IMR-90 (cell line): ENCODE measurements at regions not wholly inside any gene's neighbourhood (a gene's known extent, or its start where the extent isn't known, plus 50 kb on each side); places are given as distances from the start of the nearest gene placed in this dataset.

Source experiments
- ATAC-seq: fragments of 200-7000 bp; cut with Tn5 transposase; 2 replicates; pipeline ENCODE4 v1.9.1; 2020; ENCODE audit warnings: low read depth, mild to moderate bottlenecking, moderate library complexity
- BruUV-seq: library from RNA; stranded (reverse); fragments of 400-500 nt; replicated peaks from 2 replicates; lab custom pipeline; 2021; lab: Mats Ljungman, UMichigan
- CTCF ChIA-PET: fragments of 300-600 bp; formaldehyde crosslinking; extraction: SDS; loops from one replicate; lab custom pipeline; 2021; ENCODE audit warnings: antibody characterized with exemption; lab: Yijun Ruan, JAX
- POLR2A ChIA-PET: fragments of 300-600 bp; sonication (Branson Sonifier 250); formaldehyde crosslinking; loops from one replicate; lab custom pipeline; 2022; ENCODE audit warnings: antibody characterized with exemption; ENCODE audit not compliant: unreplicated experiment; lab: Charles Lee
- DNase-seq: peaks from one replicate; pipeline ENCODE4 v3.0.0; 2013
- H2AFZ ChIP-seq: replicated peaks from 2 replicates; pipeline ENCODE3; 2013; ENCODE audit warnings: low read length, mild to moderate bottlenecking; ENCODE audit not compliant: poor library complexity
- H2AK5ac ChIP-seq: 2 replicates; pipeline ENCODE4 v1.6.1; 2013; ENCODE audit warnings: low read depth, low read length, inconsistent platforms
- H2AK9ac ChIP-seq: replicated peaks from 2 replicates; pipeline ENCODE3; 2013; ENCODE audit warnings: mild to moderate bottlenecking, low read depth, low read length, moderate library complexity; ENCODE audit not compliant: poor library complexity
- H2BK120ac ChIP-seq: 2 replicates; pipeline ENCODE4 v1.6.1; 2013; ENCODE audit warnings: low read depth, low read length, inconsistent platforms
- H2BK15ac ChIP-seq: 3 replicates; pipeline ENCODE4 v1.6.1; 2013; ENCODE audit warnings: low read depth, low read length, inconsistent platforms
- H2BK20ac ChIP-seq: 2 replicates; pipeline ENCODE4 v1.6.1; 2013; ENCODE audit warnings: low read depth, mild to moderate bottlenecking, inconsistent platforms, low read length, moderate library complexity
- H2BK5ac ChIP-seq: 2 replicates; pipeline ENCODE4 v1.6.1; 2013; ENCODE audit warnings: mild to moderate bottlenecking, low read depth, low read length, inconsistent platforms; ENCODE audit not compliant: poor library complexity, severe bottlenecking
- H3K14ac ChIP-seq: replicated peaks from 2 replicates; pipeline ENCODE4 v1.6.1; 2013; ENCODE audit warnings: low read depth, low read length, inconsistent platforms
- H3K18ac ChIP-seq: 2 replicates; pipeline ENCODE4 v1.6.1; 2013; ENCODE audit warnings: low read depth, low read length, control low read depth
- H3K23ac ChIP-seq: 2 replicates; pipeline ENCODE4 v1.6.1; 2013; ENCODE audit warnings: low read depth, low read length, inconsistent platforms
- H3K27ac ChIP-seq: 2 replicates; pipeline ENCODE4 v1.5.1; 2013; ENCODE audit warnings: mild to moderate bottlenecking, control low read depth, low read length; ENCODE audit not compliant: insufficient read depth
- H3K27me3 ChIP-seq: 2 replicates; pipeline ENCODE4 v1.6.1; 2013; ENCODE audit warnings: low read length; ENCODE audit not compliant: control insufficient read depth, insufficient read depth
- H3K36me3 ChIP-seq: 2 replicates; pipeline ENCODE4 v1.6.1; 2013; ENCODE audit warnings: low read length, mixed read lengths; ENCODE audit not compliant: control insufficient read depth, insufficient read depth
- H3K4ac ChIP-seq: 2 replicates; pipeline ENCODE4 v1.6.1; 2013; ENCODE audit warnings: low read depth, low read length, inconsistent platforms
- H3K4me1 ChIP-seq: 2 replicates; pipeline ENCODE4 v1.6.1; 2013; ENCODE audit warnings: low read length, mixed read lengths; ENCODE audit not compliant: control insufficient read depth, insufficient read depth
- H3K4me2 ChIP-seq: 2 replicates; pipeline ENCODE4 v1.6.1; 2013; ENCODE audit warnings: low read depth, mild to moderate bottlenecking, control low read depth, low read length, moderate library complexity
- H3K4me3 ChIP-seq: 2 replicates; pipeline ENCODE4 v1.5.1; 2013; ENCODE audit warnings: low read depth, mild to moderate bottlenecking, control low read depth, low read length, moderate library complexity; ENCODE audit not compliant: insufficient read depth
- H3K56ac ChIP-seq: 2 replicates; pipeline ENCODE4 v1.6.1; 2013; ENCODE audit warnings: low read length, inconsistent platforms; ENCODE audit not compliant: insufficient read depth; ENCODE audit errors: extremely low read depth
- H3K79me1 ChIP-seq, 2 experiments: 2 replicates each; pipeline ENCODE4 v1.6.1; 2013; ENCODE audit warnings: low read length in 2 of 2, inconsistent platforms in 1 of 2, low read depth in 1 of 2
- H3K9ac ChIP-seq: 2 replicates; pipeline ENCODE4 v1.6.1; 2013; ENCODE audit warnings: low read depth, low read length, control low read depth
- H3K9me1 ChIP-seq: 2 replicates; pipeline ENCODE4 v1.6.1; 2013; ENCODE audit warnings: low read length, inconsistent platforms; ENCODE audit not compliant: insufficient read depth
- H3K9me3 ChIP-seq: 2 replicates; pipeline ENCODE4 v1.6.1; 2013; ENCODE audit warnings: low read length; ENCODE audit not compliant: control insufficient read depth, insufficient read depth
- H4K20me1 ChIP-seq: 2 replicates; pipeline ENCODE4 v1.6.1; 2013; ENCODE audit warnings: low read length, inconsistent platforms; ENCODE audit not compliant: insufficient read depth
- H4K5ac ChIP-seq: 2 replicates; pipeline ENCODE4 v1.6.1; 2013; ENCODE audit warnings: mild to moderate bottlenecking, low read depth, low read length, control low read depth
- H4K8ac ChIP-seq, 2 experiments: 2 replicates each; pipeline ENCODE4 v1.6.1; 2013; ENCODE audit warnings: low read depth in 2 of 2, low read length in 2 of 2, control low read depth in 1 of 2, inconsistent platforms in 1 of 2
- H4K91ac ChIP-seq: 2 replicates; pipeline ENCODE4 v1.6.1; 2013; ENCODE audit warnings: low read depth, low read length, inconsistent platforms; ENCODE audit not compliant: insufficient read depth
- BHLHE40 ChIP-seq: fragments of 150-350 bp; IDR thresholded peaks from 2 replicates; pipeline ENCODE4 v1.6.1; 2016; ENCODE audit warnings: mild to moderate bottlenecking, low read depth, low read length
- CEBPB ChIP-seq: IDR thresholded peaks from 2 replicates; pipeline ENCODE4 v1.6.1; 2012; ENCODE audit warnings: low read depth, low read length, improper control_type of control experiment
- CHD1 ChIP-seq: IDR thresholded peaks from 2 replicates; pipeline ENCODE4 v1.6.1; 2012; ENCODE audit warnings: low read depth, low read length, improper control_type of control experiment
- FOS ChIP-seq: fragments of 150-350 bp; IDR thresholded peaks from 2 replicates; pipeline ENCODE4 v1.6.1; 2016; ENCODE audit warnings: low read depth, low read length
- MAFK ChIP-seq: IDR thresholded peaks from 2 replicates; pipeline ENCODE4 v1.6.1; 2012; ENCODE audit warnings: low read depth, low read length, improper control_type of control experiment
- MAZ ChIP-seq: IDR thresholded peaks from 2 replicates; pipeline ENCODE4 v1.6.1; 2012; ENCODE audit warnings: low read depth, mild to moderate bottlenecking, low read length, improper control_type of control experiment, moderate library complexity, borderline replicate concordance
- MXI1 ChIP-seq: IDR thresholded peaks from 2 replicates; pipeline ENCODE4 v1.6.1; 2012; ENCODE audit warnings: low read depth, mild to moderate bottlenecking, low read length, moderate library complexity, borderline replicate concordance
- NFE2L2 ChIP-seq: fragments of 150-350 bp; IDR thresholded peaks from 2 replicates; pipeline ENCODE4 v1.6.1; 2016; ENCODE audit warnings: low read depth, mild to moderate bottlenecking, low read length
- RAD21 ChIP-seq: IDR thresholded peaks from 2 replicates; pipeline ENCODE4 v1.6.1; 2012; ENCODE audit warnings: low read length, improper control_type of control experiment
- RCOR1 ChIP-seq: IDR thresholded peaks from 2 replicates; pipeline ENCODE4 v1.6.1; 2012; ENCODE audit warnings: mild to moderate bottlenecking, low read length, improper control_type of control experiment; ENCODE audit not compliant: insufficient replicate concordance
- RFX5 ChIP-seq: IDR thresholded peaks from 2 replicates; pipeline ENCODE4 v1.8.0; 2012; ENCODE audit warnings: low read depth, mild to moderate bottlenecking, low read length, moderate library complexity
- WGBS, 2 experiments: methylation state at CpG; one replicate each; pipeline versions ENCODE4 v1.1.5 to v1.1.7; 2013; ENCODE audit warnings: missing lambda C conversion rate in 2 of 2; ENCODE audit not compliant: insufficient read length in 1 of 2; ENCODE audit errors: extremely low coverage in 2 of 2; 5-methylcytosine and 5-hydroxymethylcytosine counted together
- dilution Hi-C: fragments of 300-500 bp; cut with HindIII; formaldehyde crosslinking; loops from one replicate; pipeline ENCODE4 v1.14.3; 2018; ENCODE audit warnings: low sequenced_read_pairs; ENCODE audit not compliant: unreplicated experiment
- in situ Hi-C: fragments of 300-500 bp; cut with MboI; formaldehyde crosslinking; loops from 3 replicates; pipeline ENCODE4 v1.14.3; 2019; ENCODE audit warnings: low sequenced_read_pairs, inconsistent platforms, mixed read lengths
- intact Hi-C: fragments of 100-400 bp; cut with micrococcal nuclease; formaldehyde crosslinking; loops from 2 replicates; pipeline ENCODE4 v1.10.0; 2022
- TF ChIP-seq, protein P1 (sequence below): conservative IDR thresholded peaks from 2 replicates; pipeline ENCODE4 v1.5.1; 2012; ENCODE audit warnings: mild to moderate bottlenecking, low read depth, low read length, improper control_type of control experiment
- TF ChIP-seq, protein P2 (sequence below): fragments of 150-350 bp; IDR thresholded peaks from 2 replicates; pipeline ENCODE4 v1.6.1; 2016; ENCODE audit warnings: low read depth, mild to moderate bottlenecking, low read length, moderate library complexity, borderline replicate concordance

GRCh38 chr12:103207936-103208335, 250.5 kb downstream of the ASCL1 start:
- no peak overlapping the region for H3K23ac ChIP-seq
- H4K91ac ChIP-seq: no peak overlapping the region
- intact Hi-C loops: no loop called here
- TF ChIP-seq FOS (no peak), RAD21 (no peak), NFE2L2 (no peak), CEBPB (no peak), BHLHE40 (no peak), RFX5 (no peak), RCOR1 (no peak), MAFK (no peak), MAZ (no peak), CHD1 (no peak), MXI1 (no peak)
- TF ChIP-seq, protein P1, sequence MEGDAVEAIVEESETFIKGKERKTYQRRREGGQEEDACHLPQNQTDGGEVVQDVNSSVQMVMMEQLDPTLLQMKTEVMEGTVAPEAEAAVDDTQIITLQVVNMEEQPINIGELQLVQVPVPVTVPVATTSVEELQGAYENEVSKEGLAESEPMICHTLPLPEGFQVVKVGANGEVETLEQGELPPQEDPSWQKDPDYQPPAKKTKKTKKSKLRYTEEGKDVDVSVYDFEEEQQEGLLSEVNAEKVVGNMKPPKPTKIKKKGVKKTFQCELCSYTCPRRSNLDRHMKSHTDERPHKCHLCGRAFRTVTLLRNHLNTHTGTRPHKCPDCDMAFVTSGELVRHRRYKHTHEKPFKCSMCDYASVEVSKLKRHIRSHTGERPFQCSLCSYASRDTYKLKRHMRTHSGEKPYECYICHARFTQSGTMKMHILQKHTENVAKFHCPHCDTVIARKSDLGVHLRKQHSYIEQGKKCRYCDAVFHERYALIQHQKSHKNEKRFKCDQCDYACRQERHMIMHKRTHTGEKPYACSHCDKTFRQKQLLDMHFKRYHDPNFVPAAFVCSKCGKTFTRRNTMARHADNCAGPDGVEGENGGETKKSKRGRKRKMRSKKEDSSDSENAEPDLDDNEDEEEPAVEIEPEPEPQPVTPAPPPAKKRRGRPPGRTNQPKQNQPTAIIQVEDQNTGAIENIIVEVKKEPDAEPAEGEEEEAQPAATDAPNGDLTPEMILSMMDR: no peak
- TF ChIP-seq, protein P2, sequence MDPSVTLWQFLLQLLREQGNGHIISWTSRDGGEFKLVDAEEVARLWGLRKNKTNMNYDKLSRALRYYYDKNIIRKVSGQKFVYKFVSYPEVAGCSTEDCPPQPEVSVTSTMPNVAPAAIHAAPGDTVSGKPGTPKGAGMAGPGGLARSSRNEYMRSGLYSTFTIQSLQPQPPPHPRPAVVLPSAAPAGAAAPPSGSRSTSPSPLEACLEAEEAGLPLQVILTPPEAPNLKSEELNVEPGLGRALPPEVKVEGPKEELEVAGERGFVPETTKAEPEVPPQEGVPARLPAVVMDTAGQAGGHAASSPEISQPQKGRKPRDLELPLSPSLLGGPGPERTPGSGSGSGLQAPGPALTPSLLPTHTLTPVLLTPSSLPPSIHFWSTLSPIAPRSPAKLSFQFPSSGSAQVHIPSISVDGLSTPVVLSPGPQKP: no peak
- H2BK5ac ChIP-seq: no peak overlapping the region
- no peak overlapping the region for H3K18ac ChIP-seq
- no peaks in the 10 kb centered on the region for H3K9me1 ChIP-seq
- no peaks in the 10 kb centered on the region for H4K20me1 ChIP-seq
- no TSS peak for BruUV-seq
- POLR2A ChIA-PET: no interaction called here
- H3K4me2 ChIP-seq: no peak overlapping the region
- H2BK15ac ChIP-seq: no peak overlapping the region
- H3K9me3 ChIP-seq: peaks cover 16% of the 10 kb centered on the region
- DNase-seq (no peak), ATAC-seq (no peak)
- H3K14ac ChIP-seq: no peak overlapping the region
- no peak overlapping the region for H2AK9ac ChIP-seq
- H3K9ac ChIP-seq: no peak overlapping the region
- H2BK20ac ChIP-seq: no peak overlapping the region
- CTCF ChIA-PET: no interaction called here
- H2AK5ac ChIP-seq: no peak overlapping the region
- no peak overlapping the region for H3K27ac ChIP-seq
- in situ Hi-C loops: no loop called here
- WGBS, 2 experiments: no CpG with 5 or more reads among the region's 6 CpGs
- no peak overlapping the region for H3K4ac ChIP-seq
- dilution Hi-C loops: no loop called here
- H3K4me3 ChIP-seq: no peak overlapping the region
- no peak overlapping the region for H2AFZ ChIP-seq
- no peak overlapping the region for H2BK120ac ChIP-seq
- no peaks in the 10 kb centered on the region for H3K36me3 ChIP-seq
- H3K79me1 ChIP-seq: no peaks in the 10 kb centered on the region
- H4K8ac ChIP-seq: no peak overlapping the region
- no peak overlapping the region for H4K5ac ChIP-seq
- H3K4me1 ChIP-seq: no peaks in the 10 kb centered on the region
- H3K27me3 ChIP-seq: no peaks in the 10 kb centered on the region
- H3K56ac ChIP-seq: no peak overlapping the region
